B cell (primary cell): ENCODE measurements at regions not wholly inside any gene's neighbourhood (a gene's known extent, or its start where the extent isn't known, plus 50 kb on each side); places are given as distances from the start of the nearest gene placed in this dataset.

Experiments
- CTCF ChIP-seq: fragments of 200-600 bp; IDR thresholded peaks from one replicate; pipeline ENCODE4 v1.8.0; 2022; ENCODE audit warnings: antibody characterized with exemption, mild to moderate bottlenecking
- EZH2 ChIP-seq: IDR thresholded peaks from 2 replicates; pipeline ENCODE4 v1.6.1; 2012; ENCODE audit warnings: borderline replicate concordance, low read depth, mild to moderate bottlenecking, moderate library complexity, low read length; ENCODE audit not compliant: insufficient read depth, poor library complexity, severe bottlenecking

DNA sequence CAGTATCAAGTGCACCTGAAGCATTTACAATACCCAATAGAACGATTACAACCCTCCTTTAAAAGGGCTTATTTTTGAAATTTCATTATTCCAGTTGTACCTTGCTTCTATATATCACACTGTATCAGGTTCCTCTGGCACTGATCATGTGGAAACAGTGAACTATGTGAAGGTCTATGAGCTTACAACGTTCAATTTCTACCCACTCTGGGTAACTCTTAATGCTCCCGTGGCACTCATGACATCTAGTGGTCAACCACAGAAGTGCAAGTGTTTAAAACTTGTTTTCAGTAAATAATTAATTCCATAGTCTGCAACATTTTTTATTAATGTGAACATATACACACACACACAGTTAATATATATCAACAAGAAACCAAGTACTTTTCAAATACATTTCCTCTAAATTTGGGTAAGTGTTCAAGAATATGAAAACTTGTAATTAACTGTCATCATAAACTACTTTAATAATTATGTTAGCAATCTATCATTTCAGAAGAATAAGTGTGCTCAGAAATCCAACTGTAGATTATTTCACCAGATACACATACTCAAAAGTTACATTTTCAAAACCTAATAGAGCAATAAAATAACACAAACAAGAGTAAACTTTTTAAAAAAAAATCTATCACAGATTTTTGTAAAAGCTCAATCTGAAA, 61.0 kb downstream of the MPP7 start:
- TF ChIP-seq CTCF (peak; percentile 99), EZH2 (no peak)
